GM18907 (cell line): ENCODE measurements at regions not wholly inside any gene's neighbourhood (a gene's known extent, or its start where the extent isn't known, plus 50 kb on each side); places are given as distances from the start of the nearest gene placed in this dataset.

Experiments
- ATAC-seq: cut with Tn5 transposase; IDR thresholded peaks from one replicate; pipeline ENCODE4 v1.9.1; 2021; ENCODE audit warnings: mild to moderate bottlenecking, moderate library complexity; ENCODE audit not compliant: unreplicated experiment

DNA sequence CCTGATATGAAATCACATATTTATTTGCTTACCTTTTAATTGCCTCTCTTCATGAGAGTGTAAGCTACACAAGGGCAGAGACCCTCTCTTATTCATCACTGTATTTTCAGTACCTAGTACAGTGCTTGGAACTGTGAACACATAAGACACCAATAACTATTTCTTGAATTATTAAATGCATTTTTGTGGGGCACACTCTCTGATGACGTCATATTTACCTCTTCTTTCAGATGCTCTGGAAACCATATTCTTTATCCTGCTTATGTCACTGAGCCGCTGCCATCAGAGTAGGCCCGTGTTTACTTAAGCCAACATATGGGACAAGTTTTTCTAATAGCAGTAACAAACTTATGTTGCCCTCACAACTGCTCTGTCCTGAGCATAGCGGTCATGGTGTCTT lies 266.5 kb downstream of the ELAVL2 start:
- ATAC-seq: no peak

DNA sequence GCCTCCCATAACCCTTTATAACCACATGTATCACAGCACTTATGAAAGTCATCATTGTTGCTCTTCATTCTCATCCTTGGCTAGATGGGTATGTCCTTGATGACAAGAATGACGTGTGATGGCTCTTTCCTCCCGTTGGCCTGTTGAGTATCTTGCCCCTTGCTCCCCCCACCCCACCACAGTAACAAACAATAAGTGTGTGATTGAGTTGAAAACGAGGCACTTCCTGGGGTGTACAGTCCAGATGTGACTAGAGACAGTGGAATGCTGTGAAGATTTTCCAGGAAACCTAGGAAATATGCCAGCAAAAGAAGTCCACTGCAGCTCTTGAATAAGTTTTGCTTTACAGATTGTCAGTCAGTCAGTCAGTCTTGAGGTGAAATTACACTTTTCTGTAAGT lies 262.5 kb downstream of the ELAVL2 start:
- ATAC-seq: no peak

DNA sequence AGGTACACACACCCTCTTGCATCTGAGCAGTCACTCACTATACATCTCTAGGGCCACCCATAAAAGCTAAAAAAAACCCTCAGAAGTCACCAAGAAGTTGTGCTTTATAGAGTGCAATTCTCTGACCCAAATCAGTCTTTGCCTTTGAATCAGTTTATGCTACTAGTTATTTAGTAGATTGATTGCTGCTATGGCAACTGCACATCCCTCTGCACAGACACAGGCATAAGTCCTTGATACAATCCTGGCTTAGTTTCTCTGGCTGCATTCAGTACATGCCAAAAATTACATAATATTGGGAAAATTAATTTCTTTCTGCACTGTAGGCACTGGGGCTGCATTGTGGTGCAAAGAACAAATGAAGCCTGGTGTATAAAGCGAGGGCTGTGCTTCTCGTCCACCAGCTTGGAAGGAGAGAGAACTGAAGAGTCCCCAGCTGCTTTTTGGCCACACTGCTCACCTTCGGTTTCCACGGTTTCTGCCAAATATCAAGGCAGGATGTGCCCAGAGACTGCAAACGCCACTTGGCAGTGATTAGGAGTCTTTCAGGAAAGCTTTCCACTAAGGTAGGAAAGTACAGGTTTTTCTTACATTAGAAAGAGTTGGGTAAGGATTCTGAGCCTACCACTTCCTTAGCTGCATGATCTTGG lies 258.4 kb downstream of the ELAVL2 start:
- ATAC-seq: no peak

DNA sequence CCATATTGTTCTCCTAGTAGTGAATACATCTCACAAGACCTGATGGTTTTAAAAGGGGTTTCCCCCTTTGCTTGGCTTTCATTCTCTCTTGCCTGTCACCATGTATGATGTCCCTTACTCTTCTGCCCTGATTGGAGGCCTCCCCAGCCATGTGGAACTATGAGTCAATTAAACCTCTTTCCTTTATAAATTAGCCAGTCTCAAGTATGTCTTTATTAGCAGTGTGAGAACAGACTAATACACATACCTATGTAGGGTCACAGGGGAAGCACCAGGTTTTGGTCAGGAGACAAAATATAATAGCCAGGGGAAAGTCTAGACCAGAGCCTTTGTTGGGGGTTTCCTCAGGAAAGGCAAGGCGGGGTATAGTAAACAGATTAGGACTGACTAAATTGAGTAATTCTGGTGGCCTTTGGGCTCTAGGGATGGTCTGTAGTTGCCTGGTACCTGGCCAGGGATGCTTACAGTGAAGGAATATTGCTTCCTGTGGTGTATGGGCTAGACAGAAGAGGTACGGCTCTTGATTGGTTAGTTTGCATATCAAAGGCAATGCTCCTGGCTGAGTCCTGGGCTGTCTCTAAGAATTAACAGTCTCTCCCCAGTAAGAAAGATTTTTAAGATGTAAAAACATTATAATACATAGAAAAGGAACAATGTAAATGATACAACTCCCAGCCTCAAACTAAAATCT lies 254.5 kb downstream of the ELAVL2 start:
- ATAC-seq: peak; percentile 58

DNA sequence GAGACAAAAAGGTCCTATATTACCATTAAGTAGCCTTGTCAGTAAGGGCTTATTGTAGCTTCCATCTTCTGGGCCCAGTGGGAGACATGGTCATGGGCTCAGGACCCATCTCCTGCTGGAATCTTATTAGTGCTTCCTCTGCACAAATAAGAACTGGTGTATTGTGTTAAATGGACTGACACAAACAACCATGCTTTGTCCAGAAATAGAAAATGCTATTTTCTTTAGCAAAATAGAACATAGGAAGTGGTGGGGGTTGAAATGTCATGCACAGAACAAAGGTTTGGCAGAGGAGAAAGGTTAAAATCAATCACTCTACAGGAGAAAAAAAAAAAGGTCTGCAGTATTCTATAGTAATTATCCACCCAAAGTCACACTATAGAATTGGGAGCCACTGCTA lies 252.2 kb downstream of the ELAVL2 start:
- ATAC-seq: no peak

DNA sequence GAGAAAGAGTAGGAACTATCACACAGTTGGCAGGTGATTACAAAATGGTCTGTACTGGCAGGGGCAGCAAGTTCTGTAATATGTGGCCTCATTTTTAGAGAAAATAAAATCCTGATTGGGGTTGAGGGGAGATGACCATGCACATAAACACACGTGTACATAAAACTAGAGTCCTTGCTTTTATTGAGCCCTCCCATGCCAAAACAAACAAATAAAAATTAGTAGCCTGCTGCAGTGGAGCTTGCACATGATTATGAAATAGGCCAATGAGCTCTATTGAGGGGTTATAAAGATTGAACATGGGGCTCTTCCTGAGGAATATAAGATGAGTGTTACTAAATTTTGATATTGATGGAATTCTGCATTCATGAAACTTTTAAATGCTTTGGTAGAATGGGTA lies 248.4 kb downstream of the ELAVL2 start:
- no peak for ATAC-seq

DNA sequence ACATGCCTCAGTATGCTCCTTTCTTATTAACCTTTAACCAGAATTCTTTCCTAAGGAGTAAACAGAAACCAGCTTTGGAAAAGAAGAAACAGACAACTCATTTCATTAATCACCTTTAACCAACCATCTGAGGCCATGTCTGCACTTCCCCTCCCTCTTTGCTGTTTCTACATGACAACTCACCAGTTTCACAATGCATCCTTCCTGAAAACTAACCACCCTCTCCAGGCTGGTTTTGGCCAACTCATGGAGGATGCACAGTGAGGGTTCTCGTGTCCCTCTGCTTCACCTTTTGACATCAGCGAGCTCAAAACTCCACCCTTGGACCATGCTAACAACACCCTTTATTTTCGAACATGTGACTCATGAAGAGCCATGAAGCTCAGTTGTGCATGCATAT lies 244.1 kb downstream of the ELAVL2 start:
- no peak for ATAC-seq

DNA sequence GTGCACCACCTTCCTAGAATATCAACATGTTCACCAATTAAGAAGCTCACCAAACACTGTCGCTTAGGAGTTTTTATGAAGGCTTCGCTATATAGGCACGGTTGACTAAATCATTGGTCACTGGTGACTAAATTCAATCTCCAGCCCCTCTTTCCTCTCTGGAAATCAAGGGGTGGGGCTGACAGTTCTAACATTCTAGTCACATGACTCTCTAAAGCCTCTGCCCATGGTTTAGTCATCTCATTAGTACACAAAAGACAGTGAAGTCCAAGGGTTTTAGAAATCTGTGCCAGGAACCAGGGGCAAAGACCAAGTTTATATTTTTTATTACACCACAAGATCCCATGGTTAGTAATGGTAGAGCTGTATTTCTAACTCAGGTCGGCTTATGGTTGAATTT lies 243.2 kb downstream of the ELAVL2 start:
- ATAC-seq: no peak

DNA sequence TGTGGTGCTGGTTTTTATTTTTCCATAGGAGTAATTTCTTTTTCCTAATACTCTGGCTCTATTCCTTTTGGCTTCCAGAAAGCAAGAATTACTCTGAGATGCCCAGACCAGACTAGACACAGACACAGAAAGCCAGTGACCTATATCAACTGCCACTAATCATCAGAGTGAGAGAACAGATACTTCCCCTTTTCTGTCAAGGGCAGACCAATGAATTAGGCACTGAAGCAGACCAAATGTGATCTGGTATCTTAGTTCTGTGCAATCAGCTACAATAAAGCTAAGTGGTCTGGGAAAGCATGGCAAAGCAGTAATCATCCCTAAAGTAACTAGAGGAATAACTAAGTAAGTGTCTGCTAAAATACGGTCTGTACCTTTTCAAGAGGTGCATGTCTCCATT lies 239.1 kb downstream of the ELAVL2 start:
- no peak for ATAC-seq

DNA sequence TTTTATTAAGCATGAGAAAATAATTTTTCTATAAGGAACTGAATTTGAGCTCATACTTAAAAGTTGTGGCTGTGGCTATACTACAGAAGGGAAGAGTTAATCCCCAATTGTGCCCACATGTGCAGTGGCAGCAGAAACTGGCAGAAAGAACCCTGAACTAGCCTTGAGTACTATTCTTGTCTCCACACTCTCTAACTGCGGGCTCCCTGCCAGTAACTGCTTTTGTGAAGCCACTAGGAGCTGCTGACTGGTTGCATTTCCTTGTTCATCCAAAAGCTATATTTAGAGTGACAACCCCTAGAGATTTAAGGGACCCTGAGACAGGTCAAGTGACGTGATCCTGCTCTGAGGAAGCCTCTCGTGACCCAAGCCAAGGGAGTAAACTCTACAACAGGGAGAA lies 238.6 kb downstream of the ELAVL2 start:
- no peak for ATAC-seq

DNA sequence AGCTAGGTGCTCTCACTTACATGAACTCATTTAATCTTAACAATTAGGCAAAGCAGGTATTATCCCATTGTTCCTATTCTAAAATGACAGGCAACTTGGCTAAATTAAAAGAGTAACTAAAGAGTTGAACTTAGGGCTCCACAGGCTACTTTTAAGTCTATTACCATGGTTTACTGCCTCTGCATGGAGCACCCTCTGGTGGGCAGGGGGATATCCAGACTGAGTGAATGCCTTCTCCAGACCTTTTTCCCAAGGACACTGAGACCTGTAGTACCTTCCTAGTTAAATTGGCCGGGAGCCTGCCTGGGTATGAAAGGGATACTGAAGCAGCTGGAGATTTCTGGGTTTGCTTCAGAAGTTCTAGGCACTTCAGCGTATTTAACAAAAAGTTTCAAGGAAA lies 238.1 kb downstream of the ELAVL2 start:
- no peak for ATAC-seq

DNA sequence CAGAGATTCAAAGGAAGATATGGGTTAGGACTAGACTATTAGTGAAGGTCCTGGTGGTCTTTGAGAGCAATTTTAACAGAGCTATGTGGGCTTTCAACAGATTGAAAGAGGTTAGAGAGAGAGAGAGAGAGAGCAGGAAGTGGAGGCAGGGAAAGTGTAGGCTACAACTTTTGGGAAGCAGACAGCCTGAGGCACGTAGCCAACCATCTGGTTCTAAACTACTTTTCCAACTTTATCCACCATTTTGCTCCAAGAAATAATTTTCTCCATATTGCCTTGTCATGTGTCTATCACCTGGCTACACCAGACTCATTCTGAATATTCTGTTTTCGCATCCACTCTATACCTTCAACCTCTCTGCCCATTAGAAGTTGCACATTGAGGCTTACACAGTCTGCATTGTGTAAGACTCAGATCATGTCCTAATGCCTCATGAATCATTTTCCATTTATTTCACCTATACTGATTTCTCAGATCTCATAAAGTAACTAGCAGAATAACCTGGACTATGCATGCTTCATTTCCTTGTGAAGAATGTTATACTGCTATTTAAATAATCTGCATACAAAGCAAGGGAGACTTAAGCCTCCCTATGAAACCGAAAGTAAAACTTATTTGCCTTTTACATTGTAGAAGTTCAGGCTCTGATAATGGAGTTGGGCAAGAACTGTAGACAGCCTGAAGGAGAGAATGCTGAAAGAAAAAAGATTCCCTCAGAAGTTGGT lies 235.6 kb downstream of the ELAVL2 start:
- no peak for ATAC-seq

DNA sequence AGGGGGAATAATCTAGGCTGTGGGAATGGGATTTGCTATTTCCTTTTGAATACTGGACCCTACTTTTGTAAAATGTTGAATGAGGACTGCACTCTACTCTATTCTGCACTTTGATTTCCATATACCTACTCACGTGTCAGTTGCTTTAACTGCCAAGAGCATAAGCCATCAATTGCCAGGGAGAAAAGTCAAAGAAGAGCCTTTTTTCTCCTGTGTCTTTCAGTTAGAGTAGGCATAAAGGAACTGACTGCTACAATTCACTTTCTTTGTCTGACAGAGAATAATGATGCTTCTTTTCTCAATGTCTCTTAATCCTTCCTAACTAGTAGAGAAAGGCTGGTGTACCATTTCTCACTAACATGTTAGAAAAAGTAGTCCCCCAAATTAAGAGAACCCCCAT lies 231.6 kb downstream of the ELAVL2 start:
- ATAC-seq: no peak

DNA sequence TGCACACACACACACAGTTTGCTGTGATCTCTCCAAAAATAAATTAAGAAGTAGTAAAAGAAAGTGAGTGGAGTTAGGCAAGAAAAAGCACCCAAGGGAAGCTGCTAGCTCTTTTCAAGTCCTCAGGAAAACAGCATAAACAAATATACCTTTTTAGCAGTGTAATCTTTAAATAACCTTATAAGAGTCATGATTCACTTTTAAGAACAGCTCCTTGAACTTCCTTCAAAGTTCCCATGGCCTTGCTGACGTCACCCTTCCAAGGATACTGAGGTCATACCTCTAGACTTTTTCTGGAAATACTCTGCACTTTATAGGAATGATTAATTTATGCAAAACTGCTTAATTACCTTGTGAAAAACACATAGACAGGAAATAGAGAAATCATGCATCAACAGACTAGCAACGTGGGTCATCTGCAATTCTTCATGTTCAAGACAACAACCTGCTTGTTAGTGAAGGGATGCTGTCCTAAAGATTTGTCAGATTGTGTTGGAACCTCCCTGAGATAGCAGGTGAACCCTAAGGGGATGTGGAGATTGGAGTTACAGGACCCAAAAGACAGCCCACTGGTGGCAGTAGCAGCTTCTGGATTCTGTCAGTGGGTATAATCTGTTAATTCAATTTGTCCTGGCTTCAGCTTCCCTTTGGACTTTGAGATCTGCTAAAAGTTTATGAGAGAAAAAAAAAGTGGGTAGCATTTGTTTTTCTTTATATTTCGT lies 229.0 kb downstream of the ELAVL2 start:
- ATAC-seq: no peak

DNA sequence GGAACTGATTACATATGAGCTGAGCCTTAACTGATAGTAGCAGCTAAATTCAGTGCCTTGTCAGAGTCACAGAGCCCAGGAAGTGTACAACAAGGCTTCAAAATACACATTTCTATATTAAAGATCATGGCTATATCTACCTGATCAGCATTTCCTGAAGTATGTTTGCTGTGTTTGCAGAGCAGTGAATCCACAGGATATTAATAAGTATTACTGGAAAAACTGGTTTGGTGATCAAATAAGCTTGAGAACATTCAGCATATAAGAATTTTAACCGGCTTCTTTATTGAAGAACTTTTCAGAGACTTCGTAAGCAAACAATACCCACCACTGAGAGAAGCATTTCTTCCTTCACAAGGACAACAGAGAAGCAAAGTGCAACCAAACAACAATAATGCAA lies 227.0 kb downstream of the ELAVL2 start:
- no peak for ATAC-seq

DNA sequence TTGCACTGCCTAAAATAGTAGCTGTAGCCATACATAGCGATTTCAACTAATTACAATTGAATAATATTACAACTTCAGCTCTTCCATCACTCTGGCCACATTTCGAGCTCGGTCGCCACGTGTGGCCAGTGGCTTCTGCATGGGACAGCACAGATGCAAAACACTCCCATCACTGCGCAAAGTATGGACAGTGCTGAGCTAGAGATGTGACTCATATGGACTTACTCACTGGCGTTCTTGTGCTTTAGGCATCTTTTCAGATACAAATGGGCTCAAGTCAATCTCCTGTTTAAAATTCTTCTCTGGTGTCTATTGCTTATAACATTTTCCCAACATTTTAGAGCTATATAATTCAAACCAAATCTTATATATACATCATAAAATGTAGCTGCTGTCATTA lies 222.7 kb downstream of the ELAVL2 start:
- no peak for ATAC-seq

DNA sequence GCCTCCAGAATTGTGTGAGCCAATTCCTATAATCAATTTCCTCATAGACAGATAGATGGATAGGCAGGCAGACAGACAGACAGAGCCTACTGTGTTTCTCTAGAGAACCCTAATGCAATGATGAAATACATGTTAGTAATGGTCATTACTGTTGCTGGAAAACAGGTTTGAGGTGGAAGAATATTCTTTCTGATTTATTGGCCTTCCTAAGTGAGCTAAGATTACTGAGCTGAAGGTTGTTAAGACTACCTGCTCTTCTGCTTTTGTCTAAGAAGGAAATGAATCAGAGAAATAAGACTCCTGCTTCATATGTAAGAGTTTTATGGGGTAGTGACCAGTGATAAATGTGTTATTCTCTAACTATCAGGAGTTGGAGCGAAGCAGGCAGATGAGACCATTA lies 219.9 kb downstream of the ELAVL2 start:
- no peak for ATAC-seq

DNA sequence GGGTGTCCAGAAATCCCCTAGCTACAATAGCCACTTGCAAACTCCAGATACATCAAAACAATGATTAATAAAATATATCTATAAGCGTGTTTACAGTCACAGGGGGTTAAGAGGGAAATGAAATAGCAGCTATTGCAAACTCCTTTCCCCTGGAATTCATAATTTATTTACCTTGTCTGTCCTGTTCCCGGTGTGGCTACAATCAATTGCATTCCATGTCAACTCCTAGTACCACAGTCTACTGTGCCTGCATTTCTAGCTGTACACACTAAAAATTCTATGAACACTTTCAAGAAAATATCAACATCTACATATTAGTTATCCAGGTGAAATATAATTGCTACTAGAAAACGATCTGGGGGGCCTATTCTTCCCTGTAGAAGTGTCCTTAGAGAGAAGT lies 217.6 kb downstream of the ELAVL2 start:
- ATAC-seq: no peak

DNA sequence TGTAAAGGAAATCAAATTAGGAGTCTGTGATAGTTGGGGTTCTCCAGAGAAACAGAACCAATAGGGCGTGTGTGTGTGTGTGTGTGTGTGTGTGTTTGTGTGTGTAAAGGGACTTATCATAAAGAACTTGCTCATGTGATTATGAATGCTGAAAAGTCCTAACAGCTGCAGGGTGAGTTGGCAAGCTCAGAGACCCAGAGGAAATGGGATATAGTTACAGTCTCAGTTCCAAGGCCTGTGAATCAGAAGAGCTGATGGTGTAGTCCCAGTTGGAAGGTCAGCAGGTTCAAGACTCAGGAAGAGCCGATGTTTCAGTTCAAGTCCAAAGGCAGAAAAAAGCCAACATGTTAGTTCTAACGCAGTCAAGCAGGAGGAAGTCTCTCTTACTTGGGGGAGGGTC lies 214.2 kb downstream of the ELAVL2 start:
- no peak for ATAC-seq

DNA sequence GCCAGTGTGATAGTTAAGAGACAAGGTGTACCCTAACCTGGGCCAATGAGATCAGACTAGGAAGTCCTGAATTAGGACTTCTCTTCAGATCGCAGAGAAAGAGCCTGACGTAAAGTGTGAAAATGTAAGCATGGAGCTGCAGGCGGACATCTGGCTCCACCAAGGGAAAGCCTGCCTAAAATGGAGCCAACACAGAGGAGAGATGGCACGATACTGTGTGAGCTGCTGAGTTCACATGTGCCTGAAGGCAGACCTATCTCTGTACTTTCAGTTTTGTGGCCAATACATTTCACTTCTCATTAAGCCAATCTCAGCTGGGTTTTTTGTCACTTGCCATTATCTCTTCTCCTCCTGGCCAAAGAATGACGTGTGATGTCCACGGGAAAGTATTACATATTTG lies 210.5 kb downstream of the ELAVL2 start:
- no peak for ATAC-seq

DNA sequence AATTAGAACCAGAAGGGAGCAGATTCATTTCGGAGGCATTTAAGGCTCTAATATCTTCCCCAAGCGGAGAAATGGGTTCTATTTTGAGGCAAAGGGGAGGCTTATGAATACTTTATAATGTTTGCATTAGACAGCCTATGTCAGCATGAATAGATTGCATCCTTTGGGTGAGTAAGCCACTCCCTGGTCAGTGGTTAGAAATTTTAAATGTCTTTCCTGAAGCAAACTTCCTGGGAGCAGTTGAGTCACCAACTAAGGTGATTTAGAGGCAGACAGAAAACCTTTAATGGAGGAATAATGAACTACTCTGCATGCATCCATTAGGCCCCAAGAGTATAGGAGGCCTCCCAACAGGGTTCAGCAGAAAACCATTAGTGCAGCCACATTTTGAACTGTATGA lies 204.9 kb downstream of the ELAVL2 start:
- no peak for ATAC-seq

DNA sequence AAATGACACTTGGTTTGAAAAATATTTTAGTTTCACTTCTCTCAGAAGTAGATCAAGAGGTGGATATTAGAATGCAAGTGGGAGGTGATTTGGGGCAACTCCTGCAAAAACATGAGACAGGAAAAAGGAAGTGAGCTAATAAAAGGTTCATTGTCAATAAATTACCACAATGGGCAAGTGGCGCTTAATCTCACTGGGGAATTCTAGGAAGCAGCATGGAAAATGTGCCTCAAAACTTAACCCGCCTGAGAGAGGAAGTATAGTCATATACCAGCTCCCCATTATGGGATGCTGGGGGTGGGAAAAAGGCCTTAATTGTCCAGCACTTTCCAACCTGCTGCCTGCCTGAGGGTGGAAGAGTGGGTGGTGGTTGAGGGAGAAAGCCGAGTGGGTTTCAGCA lies 204.1 kb downstream of the ELAVL2 start:
- no peak for ATAC-seq
